K562 (cell line): ENCODE measurements at regions not wholly inside any gene's neighbourhood (a gene's known extent, or its start where the extent isn't known, plus 50 kb on each side); places are given as distances from the start of the nearest gene placed in this dataset.

Experiments used
- ATAC-seq: fragments of 200-7000 bp; cut with Tn5 transposase; 3 replicates; pipeline ENCODE4 v1.9.1; 2020; ENCODE audit warnings: moderate library complexity
- BruUV-seq: library from RNA; stranded (reverse); fragments of 400-500 nt; replicated peaks from 2 replicates; lab custom pipeline; 2021; lab: Mats Ljungman, UMichigan
- CTCF ChIA-PET: fragments of 300-600 bp; formaldehyde crosslinking; extraction: SDS; loops from one replicate; lab custom pipeline; 2021; ENCODE audit warnings: low intra/inter-chr PET ratio; lab: Yijun Ruan, JAX
- POLR2A ChIA-PET: fragments of 300-600, 350-650 bp; sonication (Branson Sonifier 250); formaldehyde crosslinking; extraction: SDS; loops from one replicate; lab custom pipeline; 2021; ENCODE audit warnings: antibody characterized with exemption, inconsistent platforms; lab: Yijun Ruan, JAX
- DNase-seq, 4 experiments: peaks; one replicate each; pipeline versions ENCODE4 v3.0.0 to v3.0.0-alpha.2; 2011 to 2018; ENCODE audit warnings: low spot score in 3 of 4, mixed read lengths in 3 of 4; ENCODE audit errors: extremely low read depth in 1 of 4
- FAIRE-seq: peaks from 2 replicates; lab custom pipeline; 2011; peaks lifted over from hg19 to GRCh38; lab: Jason Lieb, UNC
- H2AFZ ChIP-seq: 2 replicates; pipeline ENCODE4 v1.6.0; 2011; ENCODE audit warnings: low read depth, low read length, control low read depth, inconsistent platforms
- H3K27ac ChIP-seq: fragments of 200-600 bp; 3 replicates; pipeline ENCODE4 v1.8.0; 2011; ENCODE audit warnings: low read depth, mild to moderate bottlenecking, control low read depth, inconsistent platforms, low read length, moderate library complexity, mixed read lengths; ENCODE audit errors: extremely low read depth
- H3K27me3 ChIP-seq, 2 experiments: fragments of 300-600 bp in 1 of 2; 2 replicates in 1 of 2; 3 replicates in 1 of 2; pipeline versions ENCODE4 v1.6.0 to v1.8.0; 2011; ENCODE audit warnings: inconsistent platforms in 2 of 2, low read length in 2 of 2, mild to moderate bottlenecking in 1 of 2, mixed read lengths in 1 of 2, moderate library complexity in 1 of 2; ENCODE audit not compliant: control insufficient read depth in 2 of 2, insufficient read depth in 2 of 2
- H3K36me3 ChIP-seq: fragments of 300-600 bp; 3 replicates; pipeline ENCODE4 v1.8.0; 2011; ENCODE audit warnings: mild to moderate bottlenecking, low read length, inconsistent platforms; ENCODE audit not compliant: control insufficient read depth, insufficient read depth
- H3K4me1 ChIP-seq, 2 experiments: fragments of 200-600 bp in 1 of 2; replicated peaks in 1 of 2; 2 replicates in 1 of 2; 3 replicates in 1 of 2; pipeline versions ENCODE4 v1.5.1 to v1.8.0; 2011; ENCODE audit warnings: inconsistent platforms in 2 of 2, low read length in 2 of 2, mild to moderate bottlenecking in 1 of 2, mixed read lengths in 1 of 2, moderate library complexity in 1 of 2; ENCODE audit not compliant: control insufficient read depth in 2 of 2, insufficient read depth in 2 of 2
- H3K4me2 ChIP-seq: 2 replicates; pipeline ENCODE4 v1.6.1; 2011; ENCODE audit warnings: low read length, control low read depth, inconsistent platforms, mixed read lengths; ENCODE audit not compliant: insufficient read depth
- H3K4me3 ChIP-seq: fragments of 200-600 bp; sonication (generic), shearing (Covaris generic); 2 replicates; pipeline ENCODE4 v1.5.1; 2016; ENCODE audit warnings: control low read depth, inconsistent platforms
- H3K79me2 ChIP-seq: fragments of 200-600 bp; 3 replicates; pipeline ENCODE4 v1.8.0; 2011; ENCODE audit warnings: low read length, inconsistent platforms; ENCODE audit not compliant: control insufficient read depth, insufficient read depth
- H3K9ac ChIP-seq, 2 experiments: 2 replicates each; pipeline versions ENCODE4 v1.6.0 to v1.6.1; 2011; ENCODE audit warnings: low read depth in 2 of 2, low read length in 2 of 2, control low read depth in 1 of 2, inconsistent platforms in 1 of 2, mild to moderate bottlenecking in 1 of 2, mixed read lengths in 1 of 2; ENCODE audit not compliant: insufficient read depth in 1 of 2
- H3K9me1 ChIP-seq: one replicate; pipeline ENCODE4 v1.6.0; 2011; ENCODE audit warnings: inconsistent platforms, mild to moderate bottlenecking, low read length, moderate library complexity; ENCODE audit not compliant: control insufficient read depth, insufficient read depth
- H3K9me3 ChIP-seq: replicated peaks from 2 replicates; pipeline ENCODE4 v1.5.1; 2011; ENCODE audit warnings: low read depth, low read length, inconsistent platforms; ENCODE audit not compliant: control insufficient read depth, insufficient read depth
- H4K20me1 ChIP-seq: replicated peaks from 2 replicates; pipeline ENCODE4 v1.6.1; 2011; ENCODE audit warnings: low read length, inconsistent platforms, mixed read lengths; ENCODE audit not compliant: control insufficient read depth, insufficient read depth
- CEBPB ChIP-seq: fragments of 450-650 bp; IDR thresholded peaks from 2 replicates; pipeline ENCODE4 v1.6.1; 2016; ENCODE audit warnings: missing genetic modification characterization, missing compliant biosample characterization
- CHD4 ChIP-seq: fragments of 200-600 bp; sonication (generic); IDR thresholded peaks from 3 replicates; pipeline ENCODE4 v1.6.1; 2012; ENCODE audit warnings: low read depth, mild to moderate bottlenecking, mixed read lengths, low read length, inconsistent platforms; ENCODE audit not compliant: insufficient read depth, insufficient replicate concordance, poor library complexity, severe bottlenecking
- E2F3 ChIP-seq: fragments of 250-450 bp; sonication (Bioruptor Pico); IDR thresholded peaks from 2 replicates; pipeline ENCODE4 v1.4.0; 2020; ENCODE audit warnings: mild to moderate bottlenecking
- E2F4 ChIP-seq: sonication (generic); formaldehyde crosslinking; IDR thresholded peaks from 2 replicates; pipeline ENCODE4 v1.8.0; 2022; ENCODE audit warnings: mild to moderate bottlenecking, low read depth, missing genetic modification reagents
- ETV5 ChIP-seq: sonication (generic); formaldehyde crosslinking; IDR thresholded peaks from 2 replicates; pipeline ENCODE4 v1.4.0; 2020; ENCODE audit warnings: low read depth, mild to moderate bottlenecking, missing genetic modification reagents
- HNRNPL ChIP-seq: fragments of 200-400 bp; formaldehyde crosslinking; IDR thresholded peaks from 2 replicates; pipeline ENCODE4 v1.6.1; 2017; ENCODE audit warnings: low read depth, mild to moderate bottlenecking, low read length
- KAT8 ChIP-seq: fragments of 450-650 bp; IDR thresholded peaks from 2 replicates; pipeline ENCODE4 v1.6.1; 2016; ENCODE audit warnings: low read depth, mild to moderate bottlenecking
- MED1 ChIP-seq: sonication (generic); formaldehyde crosslinking; IDR thresholded peaks from 2 replicates; pipeline ENCODE4 v1.8.1; 2023; ENCODE audit warnings: missing genetic modification reagents, borderline replicate concordance
- MEF2A ChIP-seq: IDR thresholded peaks from 2 replicates; pipeline ENCODE4 v1.6.1; 2011; ENCODE audit warnings: low read depth, mild to moderate bottlenecking, low read length, moderate library complexity; ENCODE audit not compliant: control insufficient read depth
- NEUROD1 ChIP-seq: fragments of 150-350 bp; IDR thresholded peaks from 2 replicates; pipeline ENCODE4 v1.6.1; 2014; ENCODE audit warnings: borderline replicate concordance, low read length, low read depth; ENCODE audit not compliant: partially characterized antibody
- NFXL1 ChIP-seq: fragments of 450-650 bp; formaldehyde crosslinking; IDR thresholded peaks from 2 replicates; pipeline ENCODE4 v1.4.0; 2021; ENCODE audit warnings: mild to moderate bottlenecking
- POLR2G ChIP-seq: fragments of 200-400 bp; formaldehyde crosslinking; IDR thresholded peaks from 2 replicates; pipeline ENCODE4 v1.6.1; 2017; ENCODE audit warnings: low read depth, mild to moderate bottlenecking, antibody characterized with exemption, low read length, moderate library complexity
- RB1 ChIP-seq: fragments of 450-650 bp; IDR thresholded peaks from 2 replicates; pipeline ENCODE4 v1.6.1; 2017; ENCODE audit warnings: low read depth, mild to moderate bottlenecking
- RCOR1 ChIP-seq, 2 experiments: IDR thresholded peaks; 2 replicates each; pipeline ENCODE4 v1.6.1; 2012; ENCODE audit warnings: low read depth in 2 of 2, low read length in 2 of 2, borderline replicate concordance in 1 of 2, improper control_type of control experiment in 1 of 2
- TAF9B ChIP-seq: fragments of 450-650 bp; IDR thresholded peaks from 2 replicates; pipeline ENCODE4 v1.6.1; 2018; ENCODE audit warnings: mild to moderate bottlenecking; ENCODE audit not compliant: partially characterized antibody
- TARDBP ChIP-seq: fragments of 450-650 bp; IDR thresholded peaks from 2 replicates; pipeline ENCODE4 v1.6.1; 2016
- TCF15 ChIP-seq: fragments of 250-450 bp; sonication (Bioruptor Pico); IDR thresholded peaks from 2 replicates; pipeline ENCODE4 v1.8.0; 2022; ENCODE audit warnings: moderate library complexity, mild to moderate bottlenecking, inconsistent platforms
- ZC3H11A ChIP-seq: IDR thresholded peaks from 2 replicates; pipeline ENCODE4 v1.6.1; 2012; ENCODE audit warnings: low read depth, low read length, improper control_type of control experiment
- ZHX1 ChIP-seq: fragments of 150-350 bp; conservative IDR thresholded peaks from 2 replicates; pipeline ENCODE4 v1.6.1; 2014; ENCODE audit warnings: low read length
- ZNF431 ChIP-seq: sonication (generic); formaldehyde crosslinking; IDR thresholded peaks from 2 replicates; pipeline ENCODE4 v1.8.0; 2022; ENCODE audit warnings: mild to moderate bottlenecking, missing genetic modification reagents
- WGBS: fragments of 100-300 bp; shearing (Covaris generic); methylation state at CpG from one replicate; pipeline ENCODE4 v1.1.6; 2016; ENCODE audit warnings: low coverage, mixed read lengths; ENCODE audit not compliant: insufficient coverage; ENCODE audit errors: missing lambda C conversion rate; 5-methylcytosine and 5-hydroxymethylcytosine counted together
- in situ Hi-C: fragments of 300-500 bp; cut with MboI; formaldehyde crosslinking; loops from 4 replicates; pipeline ENCODE4 v1.15.0; 2018; ENCODE audit warnings: inconsistent platforms, mixed read lengths
- intact Hi-C: fragments of 100-400 bp; cut with micrococcal nuclease; formaldehyde crosslinking; loops from 2 replicates; pipeline ENCODE4 v1.14.2; 2022

GRCh38 chr11:46210133-46210636 is 67.3 kb upstream of the CREB3L1 start:
- Histone ChIP-seq H3K9me3 (no peaks in the 10 kb centered on the region), H3K9me1 (no peaks in the 10 kb centered on the region), H3K4me2 (peak overlapping the region; percentile 63), H3K27ac (peak overlapping the region; percentile 36; the same call in 2 of the 3 replicates), H3K4me1 (peaks cover 0 to 11% of the 10 kb centered on the region in 2 experiments; a peak in 3 of 5 replicates), H3K36me3 (no peaks in the 10 kb centered on the region), H3K27me3 (no peaks in the 10 kb centered on the region), H3K79me2 (no peaks in the 10 kb centered on the region), H3K4me3 (no peak overlapping the region), H2AFZ (peak overlapping the region; percentile 83), H4K20me1 (no peaks in the 10 kb centered on the region), H3K9ac (peak overlapping the region; percentile 11 to 31; a peak in 2 of 4 replicates)
- CTCF ChIA-PET: no interaction called here
- BruUV-seq: no TSS peak
- 13% methylated on average over 4 of the region's 4 CpGs for WGBS
- peak; percentile 74 for ATAC-seq
- in situ Hi-C loops: no loop called here
- intact Hi-C loops: loop anchor here (2.0 kb wide), 1 partner anchor 27 kb away; no protein-coding TSS in a partner anchor
- FAIRE-seq: no peak
- peak in 2 of 4 experiments; percentile 49 to 52 for DNase-seq
- POLR2A ChIA-PET: interaction anchor here (0.9 to 1.1 kb wide), 2 partner anchors 29 to 33 kb away, joined by 3 to 4 read pairs; no protein-coding TSS in a partner anchor
- TF ChIP-seq ZNF431 (no peak), TAF9B (no peak), RB1 (no peak), ETV5 (CRISPR knock-in tag) (no peak), ZHX1 (no peak), HNRNPL (no peak), CEBPB (tag) (peak; percentile 51; the same call in 1 of the 2 replicates), TARDBP (no peak), TCF15 (CRISPR knock-in tag) (no peak), ZC3H11A (no peak), NEUROD1 (no peak), E2F4 (CRISPR knock-in tag) (no peak), CHD4 (no peak), RCOR1 (IDR thresholded peaks at IDR 0.05; ENCODE audit: borderline replicate concordance in 1 of 2, low read depth in 2 of 2, low read length in 2 of 2) (no peak; a peak in 1 of 4 replicates), MED1 (CRISPR knock-in tag) (no peak), MEF2A (no peak), NFXL1 (no peak), E2F3 (no peak), KAT8 (no peak), POLR2G (no peak)
